Kidney tubule cell (primary cell): ENCODE measurements at regions not wholly inside any gene's neighbourhood (a gene's known extent, or its start where the extent isn't known, plus 50 kb on each side); places are given as distances from the start of the nearest gene placed in this dataset.
A peak's percentile ranks its signal among the peaks of the same experiment; 100 is the strongest.
"Not testable (repeated sequence)": the region's sequence is repeated elsewhere in the genome, so short reads cannot be mapped to it uniquely, and the experiment has no call there.

Experiments used
- DNase-seq: peaks from one replicate; pipeline ENCODE4 v3.0.0-alpha.2; 2018; ENCODE audit warnings: low spot score

GRCh38 chr20:22691369-22692118, 107.2 kb upstream of the FOXA2 start:
- DNase-seq: peak; percentile 70

GRCh38 chr20:22692119-22692475, 107.7 kb upstream of the FOXA2 start:
- no peak for DNase-seq

GRCh38 chr20:22692620-22693019, 108.2 kb upstream of the FOXA2 start:
- not testable (repeated sequence) for DNase-seq

GRCh38 chr20:22696759-22697158, 112.4 kb upstream of the FOXA2 start:
- no peak for DNase-seq

- no peak for DNase-seq
Measured at GRCh38 chr20:22698259-22698842, 114.0 kb upstream of the FOXA2 start.

- no peak for DNase-seq
Measured at GRCh38 chr20:22699396-22699795, 115.0 kb upstream of the FOXA2 start.

- DNase-seq: no peak
Measured at GRCh38 chr20:22700367-22700766, 116.0 kb upstream of the FOXA2 start.

GRCh38 chr20:22701679-22702308, 117.4 kb upstream of the FOXA2 start:
- no peak for DNase-seq

- no peak for DNase-seq
Measured at GRCh38 chr20:22703843-22704242, 119.5 kb upstream of the FOXA2 start.

GRCh38 chr20:22711971-22712755, 127.8 kb upstream of the FOXA2 start:
- no peak for DNase-seq

GRCh38 chr20:22716821-22717351, 132.5 kb upstream of the FOXA2 start:
- DNase-seq: no peak

- no peak for DNase-seq
Measured at GRCh38 chr20:22717466-22717865, 133.1 kb upstream of the FOXA2 start.

GRCh38 chr20:22719167-22719591, 134.8 kb upstream of the FOXA2 start:
- no peak for DNase-seq

GRCh38 chr20:22720206-22720605, 135.8 kb upstream of the FOXA2 start:
- DNase-seq: no peak

GRCh38 chr20:22722811-22723210, 138.4 kb upstream of the FOXA2 start:
- no peak for DNase-seq

GRCh38 chr20:22723659-22724058, 139.3 kb upstream of the FOXA2 start:
- DNase-seq: no peak

- DNase-seq: peak; percentile 21
Measured at GRCh38 chr20:22728146-22728745, 143.9 kb upstream of the FOXA2 start.

- peak; percentile 88 for DNase-seq
Measured at GRCh38 chr20:22729180-22729579, 144.8 kb upstream of the FOXA2 start.

GRCh38 chr20:22729616-22730236, 145.4 kb upstream of the FOXA2 start:
- DNase-seq: no peak

GRCh38 chr20:22732751-22733150, 148.4 kb upstream of the FOXA2 start:
- DNase-seq: no peak

GRCh38 chr20:22734946-22735647, 150.7 kb upstream of the FOXA2 start:
- DNase-seq: peak; percentile 30
